ENCODE measurements at regions not wholly inside any gene's neighbourhood (a gene's known extent, or its start where the extent isn't known, plus 50 kb on each side); places are given as distances from the start of the nearest gene placed in this dataset.
"Not testable (repeated sequence)": the region's sequence is repeated elsewhere in the genome, so short reads cannot be mapped to it uniquely, and the experiment has no call there.

- no peak for DNase-seq (ENCODE audit: low spot score)
Observed at GRCh38 chr16:11416228-11417001, 71.2 kb downstream of the RMI2 start.

GRCh38 chr16:11417487-11417886 is 72.2 kb downstream of the RMI2 start:
- DNase-seq (ENCODE audit: low spot score): no peak

- no peak for DNase-seq (ENCODE audit: low spot score)
Observed at GRCh38 chr16:11418506-11418905, 73.2 kb downstream of the RMI2 start.

DNA sequence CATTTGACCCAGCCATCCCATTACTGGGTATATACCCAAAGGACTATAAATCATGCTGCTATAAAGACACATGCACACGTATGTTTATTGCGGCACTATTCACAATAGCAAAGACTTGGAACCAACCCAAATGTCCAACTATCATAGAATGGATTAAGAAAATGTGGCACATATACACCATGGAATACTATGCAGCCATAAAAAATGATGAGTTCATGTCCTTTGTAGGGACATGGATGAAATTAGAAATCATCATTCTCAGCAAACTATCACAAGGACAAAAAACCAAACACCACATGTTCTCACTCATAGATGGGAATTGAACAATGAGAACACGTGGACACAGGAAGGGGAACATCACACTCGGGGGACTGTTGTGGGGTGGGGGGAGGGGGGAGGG is 74.8 kb downstream of the RMI2 start:
- DNase-seq (ENCODE audit: low spot score): not testable (repeated sequence)

- DNase-seq (ENCODE audit: low spot score): no peak
Observed at GRCh38 chr16:11420895-11421294, 75.6 kb downstream of the RMI2 start.

DNA sequence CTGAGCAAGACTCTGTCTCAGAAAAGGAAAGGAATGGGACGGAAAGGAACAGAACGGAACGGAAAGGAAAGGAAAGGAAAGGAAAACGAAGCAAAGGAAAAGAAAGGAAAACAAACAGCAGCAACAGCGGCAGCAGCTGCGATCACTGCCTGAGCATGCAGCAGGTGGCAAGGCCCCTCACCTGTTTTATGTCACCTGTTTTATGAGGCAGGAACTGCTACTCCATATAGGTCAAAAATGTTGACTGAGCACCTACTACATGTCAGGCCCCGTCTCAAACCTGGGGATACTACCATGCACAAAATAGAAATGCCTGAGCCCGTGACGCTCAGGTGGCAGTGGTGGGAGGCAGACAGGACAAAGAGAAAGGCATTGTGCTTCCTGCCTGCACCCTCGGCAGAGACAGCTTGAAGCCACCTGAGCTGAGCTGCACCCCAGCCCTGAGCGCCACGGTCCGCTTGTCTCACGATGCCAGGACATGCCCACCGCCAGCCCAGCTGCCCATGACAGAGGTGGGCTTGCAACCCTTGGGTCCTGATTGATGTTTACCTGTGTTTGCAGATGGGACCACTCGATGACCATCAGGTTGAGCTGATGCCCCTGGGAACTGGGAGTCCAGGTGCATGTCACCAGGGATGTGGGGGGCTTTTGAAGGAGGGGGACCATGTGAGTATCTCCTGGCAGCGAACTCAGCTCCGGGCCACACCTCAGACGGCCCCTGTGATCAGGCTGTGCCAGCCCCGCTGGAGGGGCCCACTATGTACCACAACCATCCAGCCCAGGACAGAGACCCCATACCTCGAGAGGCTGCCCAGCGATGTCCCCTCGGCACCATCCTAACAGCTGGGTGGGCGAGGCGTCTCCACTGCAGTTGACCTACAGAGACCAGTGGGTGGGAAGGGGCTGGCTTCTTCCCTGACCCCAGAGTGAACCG is 77.4 kb downstream of the RMI2 start:
- no peak for DNase-seq (ENCODE audit: low spot score)

- no peak for DNase-seq (ENCODE audit: low spot score)
Observed at GRCh38 chr16:11423315-11424117, 78.3 kb downstream of the RMI2 start.

DNA sequence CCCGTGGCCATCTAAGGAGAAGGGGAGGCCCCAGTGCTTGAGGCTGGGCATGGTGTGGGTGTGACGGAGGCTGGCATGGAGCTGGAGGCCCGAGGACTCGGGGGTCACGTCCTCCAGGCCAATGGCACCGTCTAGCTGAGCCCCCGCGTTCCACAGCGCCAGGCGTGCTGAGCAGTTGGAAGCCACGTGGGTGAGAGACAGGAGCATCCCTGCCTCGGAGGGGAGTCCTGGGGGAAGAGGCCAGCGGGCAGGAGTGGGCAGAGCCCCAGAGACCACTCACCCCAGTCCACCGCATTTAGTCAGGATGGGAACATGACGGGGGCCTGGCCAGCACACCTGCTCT is 78.8 kb downstream of the RMI2 start:
- DNase-seq (ENCODE audit: low spot score): no peak

GRCh38 chr16:11425140-11425539 is 79.9 kb downstream of the RMI2 start:
- DNase-seq (ENCODE audit: low spot score): no peak

GRCh38 chr16:11428623-11428953 is 83.3 kb downstream of the RMI2 start:
- no peak for DNase-seq (ENCODE audit: low spot score)

DNA sequence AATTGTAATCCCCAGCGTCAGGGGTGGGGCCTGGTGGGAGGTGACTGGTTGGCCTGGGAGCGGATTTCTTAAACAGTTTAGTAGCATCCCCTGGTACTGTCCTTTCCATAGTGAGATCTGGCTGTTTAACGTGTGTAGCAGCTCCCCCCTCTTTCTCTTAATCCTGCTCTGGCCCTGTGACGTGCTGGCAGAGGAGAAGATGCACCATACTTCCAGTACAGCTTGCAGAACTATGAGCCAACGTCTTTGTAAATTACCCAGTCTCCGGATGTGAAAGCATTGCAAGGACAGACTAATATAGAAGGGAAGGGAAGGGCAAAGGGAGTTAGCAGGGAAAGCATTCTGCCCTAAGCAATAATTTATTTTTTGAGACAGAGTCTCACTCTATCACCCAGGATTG is 83.9 kb downstream of the RMI2 start:
- no peak for DNase-seq (ENCODE audit: low spot score)

DNA sequence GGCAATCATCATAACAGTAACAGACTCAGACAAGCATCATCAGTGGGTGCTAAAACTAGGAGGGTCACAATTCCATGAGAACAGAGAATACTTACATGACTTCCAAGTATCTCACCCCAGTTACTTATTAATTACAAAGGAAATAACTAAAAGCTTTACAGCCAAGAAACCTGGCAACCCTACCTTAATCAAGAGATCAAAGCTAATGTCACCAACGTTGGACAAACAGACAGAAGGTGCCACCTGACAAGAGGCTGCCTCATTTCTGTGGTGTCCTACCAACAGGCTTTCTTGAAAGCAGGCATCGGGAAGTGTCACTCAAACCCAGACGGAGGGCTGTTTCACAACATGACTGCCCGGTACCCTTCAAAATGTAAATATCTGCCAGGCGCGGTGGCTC is 84.6 kb downstream of the RMI2 start:
- no peak for DNase-seq (ENCODE audit: low spot score)

GRCh38 chr16:11430601-11431317 is 85.5 kb downstream of the RMI2 start:
- no peak for DNase-seq (ENCODE audit: low spot score)

- DNase-seq (ENCODE audit: low spot score): no peak
Observed at GRCh38 chr16:11431915-11432465, 86.7 kb downstream of the RMI2 start.

DNA sequence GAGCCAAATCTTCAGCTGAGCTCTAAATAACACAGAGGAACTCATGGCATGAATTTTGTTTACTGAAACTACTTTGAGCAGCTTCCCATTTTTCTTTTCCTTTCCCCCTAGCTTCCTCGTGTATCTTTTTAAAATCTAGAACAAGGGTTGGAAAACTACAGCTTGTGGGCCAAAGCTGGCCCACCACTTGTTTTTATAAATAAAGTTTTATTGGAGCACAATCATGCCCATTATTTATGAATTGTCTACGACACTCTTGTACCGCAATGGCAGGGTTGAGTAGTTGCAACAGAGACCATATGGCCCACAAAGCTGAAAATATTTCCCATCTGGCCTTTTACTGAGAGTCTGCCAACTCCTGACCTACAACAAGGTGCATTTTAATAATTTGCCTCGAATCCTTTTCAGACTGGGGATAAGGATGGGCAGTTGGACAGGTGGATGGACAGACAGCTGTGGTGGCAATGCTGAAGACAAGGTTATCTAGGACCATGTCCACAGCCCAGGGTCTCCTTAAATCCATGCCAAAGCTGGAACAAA is 87.7 kb downstream of the RMI2 start:
- no peak for DNase-seq (ENCODE audit: low spot score)

GRCh38 chr16:11435576-11435975 is 90.3 kb downstream of the RMI2 start:
- no peak for DNase-seq (ENCODE audit: low spot score)

DNA sequence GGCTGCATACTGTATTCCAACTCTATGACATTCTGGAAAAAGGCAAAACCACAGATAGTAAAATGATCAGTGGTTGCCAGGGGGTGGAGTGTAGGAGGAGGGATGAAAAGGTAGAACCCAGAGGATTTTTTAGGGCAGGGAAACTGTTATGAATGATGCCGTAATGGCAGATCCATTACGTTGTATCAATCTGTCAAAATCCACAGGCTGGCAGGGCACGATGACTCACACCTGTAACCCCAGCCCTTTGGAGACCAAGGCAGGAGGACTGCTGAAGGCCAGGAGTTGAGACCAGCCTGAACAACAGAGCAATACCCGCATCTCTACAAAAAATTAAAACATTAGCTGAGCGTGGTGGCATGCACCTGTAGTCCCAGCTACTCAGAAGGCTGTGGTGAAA is 91.8 kb downstream of the RMI2 start:
- DNase-seq (ENCODE audit: low spot score): no peak

GRCh38 chr16:11439790-11440656 is 94.8 kb downstream of the RMI2 start:
- no peak for DNase-seq (ENCODE audit: low spot score)

GRCh38 chr16:11440657-11441012 is 95.4 kb downstream of the RMI2 start:
- DNase-seq (ENCODE audit: low spot score): no peak

DNA sequence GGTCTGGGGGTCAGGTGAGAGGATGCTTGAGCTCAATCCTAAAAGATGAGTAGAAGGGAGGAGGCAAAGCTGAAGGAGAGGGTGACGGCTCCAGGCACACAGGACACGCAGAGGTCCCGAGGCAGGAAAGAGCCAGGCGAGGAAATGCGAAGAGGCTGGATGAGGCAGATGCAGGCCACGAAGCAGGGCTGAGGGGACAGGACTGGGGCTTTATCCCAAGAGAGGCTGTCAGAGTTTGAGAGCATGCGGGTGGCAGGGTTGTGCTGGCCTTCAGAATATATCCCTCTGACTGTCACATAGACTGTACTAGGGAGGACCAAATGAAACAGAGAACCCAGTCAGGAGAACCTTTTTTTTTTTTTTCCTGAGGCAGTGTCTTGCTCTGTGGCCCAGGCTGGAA is 100.2 kb downstream of the RMI2 start:
- no peak for DNase-seq (ENCODE audit: low spot score)

Data from CD4-positive, alpha-beta T cell treated with Interleukin-6 at 100 ng/mL for 8 hours (primary cell).